GM12892 (cell line): ENCODE measurements at regions not wholly inside any gene's neighbourhood (a gene's known extent, or its start where the extent isn't known, plus 50 kb on each side); places are given as distances from the start of the nearest gene placed in this dataset.

Experiments
- POLR2A ChIP-seq: IDR thresholded peaks from 2 replicates; pipeline ENCODE4 v1.6.1; 2011; ENCODE audit warnings: low read depth, low read length, control low read depth
- POLR2AphosphoS5 ChIP-seq: IDR thresholded peaks from 2 replicates; pipeline ENCODE4 v1.6.1; 2011; ENCODE audit warnings: low read depth, low read length, control low read depth

DNA sequence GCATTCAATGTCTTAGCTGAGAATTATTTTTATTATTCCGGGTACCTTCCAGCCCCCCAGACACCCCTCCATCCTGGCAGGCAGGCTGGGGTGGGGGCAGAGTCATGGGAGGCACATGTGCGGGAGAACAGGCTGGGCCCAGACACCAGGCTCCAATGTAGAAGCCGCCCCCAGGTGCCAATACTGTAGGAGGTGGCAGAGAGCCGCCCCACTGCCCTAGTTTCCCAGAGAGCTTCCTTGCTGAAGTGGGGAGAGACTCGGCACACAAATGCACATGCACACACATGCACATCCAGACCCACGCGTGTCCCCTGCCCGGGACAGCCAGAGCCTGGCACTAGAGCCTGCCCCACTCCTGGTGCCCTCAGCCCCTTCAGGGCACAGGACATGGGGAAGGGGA is 98.4 kb upstream of the LINGO1 start:
- TF ChIP-seq POLR2A (no peak), POLR2AphosphoS5 (no peak)
